HEK293 (cell line): ENCODE measurements at regions not wholly inside any gene's neighbourhood (a gene's known extent, or its start where the extent isn't known, plus 50 kb on each side); places are given as distances from the start of the nearest gene placed in this dataset.

ENCODE experiments used
- IKZF3 ChIP-seq: fragments of 450-650 bp; IDR thresholded peaks from 2 replicates; pipeline ENCODE4 v1.5.0; 2018; ENCODE audit warnings: missing biosample characterization, mild to moderate bottlenecking, missing genetic modification characterization, moderate library complexity
- ZIC2 ChIP-seq: fragments of 450-650 bp; formaldehyde crosslinking; IDR thresholded peaks from 2 replicates; pipeline ENCODE4 v1.5.1; 2016; ENCODE audit warnings: missing biosample characterization, missing genetic modification characterization
- ZNF121 ChIP-seq: fragments of 450-650 bp; formaldehyde crosslinking; IDR thresholded peaks from 2 replicates; pipeline ENCODE4 v1.5.1; 2016; ENCODE audit warnings: missing biosample characterization, missing genetic modification characterization
- ZNF302 ChIP-seq: fragments of 450-650 bp; formaldehyde crosslinking; IDR thresholded peaks from 2 replicates; pipeline ENCODE4 v1.5.1; 2016; ENCODE audit warnings: missing biosample characterization, missing genetic modification characterization, low read depth
- ZNF404 ChIP-seq: fragments of 450-650 bp; formaldehyde crosslinking; IDR thresholded peaks from 2 replicates; pipeline ENCODE4 v1.5.1; 2017; ENCODE audit warnings: missing biosample characterization, missing genetic modification characterization
- ZNF426 ChIP-seq: fragments of 450-650 bp; formaldehyde crosslinking; IDR thresholded peaks from 2 replicates; pipeline ENCODE4 v1.5.1; 2017; ENCODE audit warnings: missing biosample characterization, missing genetic modification characterization, mild to moderate bottlenecking, inconsistent platforms, moderate library complexity
- ZNF510 ChIP-seq: fragments of 450-650 bp; formaldehyde crosslinking; IDR thresholded peaks from 2 replicates; pipeline ENCODE4 v1.5.1; 2018; ENCODE audit warnings: mild to moderate bottlenecking, missing genetic modification characterization, missing biosample characterization; ENCODE audit not compliant: insufficient replicate concordance
- ZNF561 ChIP-seq: fragments of 450-650 bp; IDR thresholded peaks from 2 replicates; pipeline ENCODE4 v1.5.1; 2018; ENCODE audit warnings: missing biosample characterization, missing genetic modification characterization, borderline replicate concordance
- TF ChIP-seq, protein P1 (sequence below): fragments of 450-650 bp; formaldehyde crosslinking; IDR thresholded peaks from 2 replicates; pipeline ENCODE4 v1.5.1; 2016; ENCODE audit warnings: missing biosample characterization, missing genetic modification characterization
- TF ChIP-seq, protein P2 (sequence below): fragments of 450-650 bp; formaldehyde crosslinking; IDR thresholded peaks from 2 replicates; pipeline ENCODE4 v1.5.1; 2016; ENCODE audit warnings: missing biosample characterization, missing genetic modification characterization
- TF ChIP-seq, protein P3 (sequence below): fragments of 450-650 bp; formaldehyde crosslinking; IDR thresholded peaks from 2 replicates; pipeline ENCODE4 v1.5.1; 2016; ENCODE audit warnings: missing biosample characterization, missing genetic modification characterization
- TF ChIP-seq, protein P4 (sequence below): fragments of 450-650 bp; formaldehyde crosslinking; conservative IDR thresholded peaks from 2 replicates; pipeline ENCODE4 v1.5.1; 2016; ENCODE audit warnings: low read depth, missing biosample characterization, missing genetic modification characterization
- TF ChIP-seq, protein P5 (sequence below): fragments of 450-650 bp; formaldehyde crosslinking; IDR thresholded peaks from 2 replicates; pipeline ENCODE4 v1.5.1; 2016; ENCODE audit warnings: missing biosample characterization, missing genetic modification characterization

DNA sequence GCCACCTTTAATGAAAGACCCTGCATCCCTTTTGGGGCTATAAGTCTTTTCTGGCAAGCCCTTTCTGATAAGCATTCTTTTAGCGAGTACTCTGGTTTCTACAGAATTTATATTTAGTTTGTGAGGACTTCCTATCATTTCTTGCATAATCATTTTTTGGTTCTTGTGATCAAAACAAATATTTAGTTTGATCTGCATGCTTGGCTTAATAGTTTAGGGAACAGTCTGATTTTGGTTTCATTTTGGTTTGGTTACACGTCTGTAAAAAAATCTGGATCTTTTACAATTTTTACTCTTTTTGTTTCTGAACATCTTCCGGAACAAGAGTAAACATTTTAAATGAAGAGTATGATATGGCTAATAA, 1074.4 kb downstream of the CDH9 start:
- TF ChIP-seq ZNF426 (tag by site-specific recombination), result no peak
- TF ChIP-seq ZNF561 (tag by site-specific recombination), result no peak
- no peak for TF ChIP-seq ZNF302 (tag by site-specific recombination)
- no peak for TF ChIP-seq IKZF3 (tag by site-specific recombination)
- TF ChIP-seq, protein P1, sequence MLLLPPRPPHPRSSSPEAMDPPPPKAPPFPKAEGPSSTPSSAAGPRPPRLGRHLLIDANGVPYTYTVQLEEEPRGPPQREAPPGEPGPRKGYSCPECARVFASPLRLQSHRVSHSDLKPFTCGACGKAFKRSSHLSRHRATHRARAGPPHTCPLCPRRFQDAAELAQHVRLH, result no peak
- TF ChIP-seq, protein P2, sequence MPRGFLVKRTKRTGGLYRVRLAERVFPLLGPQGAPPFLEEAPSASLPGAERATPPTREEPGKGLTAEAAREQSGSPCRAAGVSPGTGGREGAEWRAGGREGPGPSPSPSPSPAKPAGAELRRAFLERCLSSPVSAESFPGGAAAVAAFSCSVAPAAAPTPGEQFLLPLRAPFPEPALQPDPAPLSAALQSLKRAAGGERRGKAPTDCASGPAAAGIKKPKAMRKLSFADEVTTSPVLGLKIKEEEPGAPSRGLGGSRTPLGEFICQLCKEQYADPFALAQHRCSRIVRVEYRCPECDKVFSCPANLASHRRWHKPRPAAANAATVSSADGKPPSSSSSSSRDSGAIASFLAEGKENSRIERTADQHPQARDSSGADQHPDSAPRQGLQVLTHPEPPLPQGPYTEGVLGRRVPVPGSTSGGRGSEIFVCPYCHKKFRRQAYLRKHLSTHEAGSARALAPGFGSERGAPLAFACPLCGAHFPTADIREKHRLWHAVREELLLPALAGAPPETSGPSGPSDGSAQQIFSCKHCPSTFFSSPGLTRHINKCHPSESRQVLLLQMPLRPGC (tag by site-specific recombination), result no peak
- TF ChIP-seq ZNF510 (tag by site-specific recombination), result no peak
- TF ChIP-seq, protein P3, sequence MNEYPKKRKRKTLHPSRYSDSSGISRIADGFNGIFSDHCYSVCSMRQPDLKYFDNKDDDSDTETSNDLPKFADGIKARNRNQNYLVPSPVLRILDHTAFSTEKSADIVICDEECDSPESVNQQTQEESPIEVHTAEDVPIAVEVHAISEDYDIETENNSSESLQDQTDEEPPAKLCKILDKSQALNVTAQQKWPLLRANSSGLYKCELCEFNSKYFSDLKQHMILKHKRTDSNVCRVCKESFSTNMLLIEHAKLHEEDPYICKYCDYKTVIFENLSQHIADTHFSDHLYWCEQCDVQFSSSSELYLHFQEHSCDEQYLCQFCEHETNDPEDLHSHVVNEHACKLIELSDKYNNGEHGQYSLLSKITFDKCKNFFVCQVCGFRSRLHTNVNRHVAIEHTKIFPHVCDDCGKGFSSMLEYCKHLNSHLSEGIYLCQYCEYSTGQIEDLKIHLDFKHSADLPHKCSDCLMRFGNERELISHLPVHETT (tag by site-specific recombination), result no peak
- TF ChIP-seq ZNF404 (tag by site-specific recombination), result no peak
- TF ChIP-seq, protein P4, sequence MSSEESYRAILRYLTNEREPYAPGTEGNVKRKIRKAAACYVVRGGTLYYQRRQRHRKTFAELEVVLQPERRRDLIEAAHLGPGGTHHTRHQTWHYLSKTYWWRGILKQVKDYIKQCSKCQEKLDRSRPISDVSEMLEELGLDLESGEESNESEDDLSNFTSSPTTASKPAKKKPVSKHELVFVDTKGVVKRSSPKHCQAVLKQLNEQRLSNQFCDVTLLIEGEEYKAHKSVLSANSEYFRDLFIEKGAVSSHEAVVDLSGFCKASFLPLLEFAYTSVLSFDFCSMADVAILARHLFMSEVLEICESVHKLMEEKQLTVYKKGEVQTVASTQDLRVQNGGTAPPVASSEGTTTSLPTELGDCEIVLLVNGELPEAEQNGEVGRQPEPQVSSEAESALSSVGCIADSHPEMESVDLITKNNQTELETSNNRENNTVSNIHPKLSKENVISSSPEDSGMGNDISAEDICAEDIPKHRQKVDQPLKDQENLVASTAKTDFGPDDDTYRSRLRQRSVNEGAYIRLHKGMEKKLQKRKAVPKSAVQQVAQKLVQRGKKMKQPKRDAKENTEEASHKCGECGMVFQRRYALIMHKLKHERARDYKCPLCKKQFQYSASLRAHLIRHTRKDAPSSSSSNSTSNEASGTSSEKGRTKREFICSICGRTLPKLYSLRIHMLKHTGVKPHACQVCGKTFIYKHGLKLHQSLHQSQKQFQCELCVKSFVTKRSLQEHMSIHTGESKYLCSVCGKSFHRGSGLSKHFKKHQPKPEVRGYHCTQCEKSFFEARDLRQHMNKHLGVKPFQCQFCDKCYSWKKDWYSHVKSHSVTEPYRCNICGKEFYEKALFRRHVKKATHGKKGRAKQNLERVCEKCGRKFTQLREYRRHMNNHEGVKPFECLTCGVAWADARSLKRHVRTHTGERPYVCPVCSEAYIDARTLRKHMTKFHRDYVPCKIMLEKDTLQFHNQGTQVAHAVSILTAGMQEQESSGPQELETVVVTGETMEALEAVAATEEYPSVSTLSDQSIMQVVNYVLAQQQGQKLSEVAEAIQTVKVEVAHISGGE, result no peak
- TF ChIP-seq, protein P5, sequence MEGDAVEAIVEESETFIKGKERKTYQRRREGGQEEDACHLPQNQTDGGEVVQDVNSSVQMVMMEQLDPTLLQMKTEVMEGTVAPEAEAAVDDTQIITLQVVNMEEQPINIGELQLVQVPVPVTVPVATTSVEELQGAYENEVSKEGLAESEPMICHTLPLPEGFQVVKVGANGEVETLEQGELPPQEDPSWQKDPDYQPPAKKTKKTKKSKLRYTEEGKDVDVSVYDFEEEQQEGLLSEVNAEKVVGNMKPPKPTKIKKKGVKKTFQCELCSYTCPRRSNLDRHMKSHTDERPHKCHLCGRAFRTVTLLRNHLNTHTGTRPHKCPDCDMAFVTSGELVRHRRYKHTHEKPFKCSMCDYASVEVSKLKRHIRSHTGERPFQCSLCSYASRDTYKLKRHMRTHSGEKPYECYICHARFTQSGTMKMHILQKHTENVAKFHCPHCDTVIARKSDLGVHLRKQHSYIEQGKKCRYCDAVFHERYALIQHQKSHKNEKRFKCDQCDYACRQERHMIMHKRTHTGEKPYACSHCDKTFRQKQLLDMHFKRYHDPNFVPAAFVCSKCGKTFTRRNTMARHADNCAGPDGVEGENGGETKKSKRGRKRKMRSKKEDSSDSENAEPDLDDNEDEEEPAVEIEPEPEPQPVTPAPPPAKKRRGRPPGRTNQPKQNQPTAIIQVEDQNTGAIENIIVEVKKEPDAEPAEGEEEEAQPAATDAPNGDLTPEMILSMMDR (tag by site-specific recombination), result no peak
- no peak for TF ChIP-seq ZIC2 (tag by site-specific recombination)
- TF ChIP-seq ZNF121 (tag by site-specific recombination), result no peak
